ENCODE measurements at regions not wholly inside any gene's neighbourhood (a gene's known extent, or its start where the extent isn't known, plus 50 kb on each side); places are given as distances from the start of the nearest gene placed in this dataset.
"Not testable (repeated sequence)": the region's sequence is repeated elsewhere in the genome, so short reads cannot be mapped to it uniquely, and the experiment has no call there.

DNA sequence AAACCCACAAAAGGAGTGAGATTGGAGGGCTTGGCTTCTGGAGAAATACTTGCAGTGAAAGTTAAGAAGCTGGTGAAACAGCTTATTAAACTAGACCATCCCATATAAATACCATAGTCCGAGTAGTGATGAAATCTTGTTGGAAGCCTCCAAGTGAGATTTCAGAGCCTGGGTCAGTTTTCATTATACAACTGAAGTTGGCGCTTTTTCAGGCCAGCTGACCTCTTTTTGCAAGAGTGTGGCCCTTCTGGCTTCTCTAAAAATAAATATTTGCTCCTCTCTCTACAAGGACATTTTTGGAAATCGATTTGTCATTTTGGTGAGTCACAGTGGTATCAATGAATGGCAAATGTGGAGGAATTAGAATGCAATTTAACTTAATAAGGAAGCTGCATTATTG is 51.2 kb upstream of the THRB start:
- Histone ChIP-seq H3K36me3 (ENCODE audit: control insufficient read depth in 5 of 5, insufficient read depth in 5 of 5, low read length in 5 of 5) (no peaks in the 10 kb centered on the region), H3K9me3 (ENCODE audit: control insufficient read depth in 5 of 5, low read length in 5 of 5) (no peaks in the 10 kb centered on the region), H3K9ac (ENCODE audit: low read length in 5 of 5) (no peak overlapping the region), H3K27ac (ENCODE audit: low read depth, low read length) (peak overlapping the region; percentile 68), H3K4me3 (ENCODE audit: low read depth in 1 of 5, low read length in 5 of 5) (peak overlapping the region in 1 of 5 donors; percentile 15), H3K27me3 (ENCODE audit: control insufficient read depth in 5 of 5, insufficient read depth in 4 of 5, low read length in 5 of 5) (no peaks in the 10 kb centered on the region), H3K4me1 (ENCODE audit: control insufficient read depth in 5 of 5, insufficient read depth in 5 of 5, low read length in 5 of 5) (peaks cover 0 to 23% (median 11%) of the 10 kb centered on the region in 5 donors)

DNA sequence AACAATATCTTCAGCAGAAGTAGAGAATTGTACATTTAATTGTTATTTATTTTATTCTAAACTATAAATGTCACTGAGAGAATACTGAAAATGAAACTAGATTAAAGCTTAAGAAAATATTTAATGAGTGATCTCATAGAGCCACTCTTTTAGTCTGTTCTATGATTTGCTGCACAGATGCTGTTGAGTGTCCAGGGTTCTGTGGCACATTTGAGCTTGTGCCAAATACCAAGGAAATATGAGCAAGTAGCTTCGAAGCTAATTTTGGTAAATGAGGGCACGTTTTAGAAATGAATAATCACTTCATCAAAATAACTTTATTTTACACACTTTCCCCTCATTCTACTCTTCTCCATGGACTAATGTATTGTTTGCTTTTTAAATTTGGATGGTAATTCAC is 53.6 kb upstream of the THRB start:
- no peak overlapping the region for H3K4me3 ChIP-seq (ENCODE audit: low read depth in 1 of 5, low read length in 5 of 5)
- H3K9me3 ChIP-seq (ENCODE audit: control insufficient read depth in 5 of 5, low read length in 5 of 5): no peaks in the 10 kb centered on the region
- peaks cover 0 to 23% (median 11%) of the 10 kb centered on the region in 5 donors for H3K4me1 ChIP-seq (ENCODE audit: control insufficient read depth in 5 of 5, insufficient read depth in 5 of 5, low read length in 5 of 5)
- no peak overlapping the region for H3K9ac ChIP-seq (ENCODE audit: low read length in 5 of 5)
- H3K36me3 ChIP-seq (ENCODE audit: control insufficient read depth in 5 of 5, insufficient read depth in 5 of 5, low read length in 5 of 5): no peaks in the 10 kb centered on the region
- H3K27me3 ChIP-seq (ENCODE audit: control insufficient read depth in 5 of 5, insufficient read depth in 4 of 5, low read length in 5 of 5): no peaks in the 10 kb centered on the region
- no peak overlapping the region for H3K27ac ChIP-seq (ENCODE audit: low read depth, low read length)

DNA sequence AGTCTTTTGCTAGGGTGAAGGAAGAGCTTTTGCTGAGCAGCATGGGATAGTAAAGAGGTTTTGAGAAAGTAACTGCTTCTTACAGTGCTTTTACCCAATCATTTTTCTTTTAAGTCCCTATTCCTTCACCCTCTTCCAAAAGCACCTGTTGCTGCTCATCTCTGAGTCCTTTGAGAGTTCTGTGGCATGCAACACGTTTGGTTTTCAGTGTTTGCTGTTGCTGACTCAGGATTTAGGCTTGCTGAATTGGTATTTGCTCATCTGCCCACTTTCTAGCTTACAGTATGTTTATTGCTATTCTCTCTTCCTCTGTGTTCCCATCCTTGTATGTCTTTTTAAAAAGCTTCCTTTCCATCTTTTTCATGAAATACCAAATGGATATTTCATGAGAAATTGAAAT is 55.9 kb upstream of the THRB start:
- peaks cover 0 to 21% (median 9%) of the 10 kb centered on the region in 5 donors for H3K4me1 ChIP-seq (ENCODE audit: control insufficient read depth in 5 of 5, insufficient read depth in 5 of 5, low read length in 5 of 5)
- H3K4me3 ChIP-seq (ENCODE audit: low read depth in 1 of 5, low read length in 5 of 5): no peak overlapping the region

DNA sequence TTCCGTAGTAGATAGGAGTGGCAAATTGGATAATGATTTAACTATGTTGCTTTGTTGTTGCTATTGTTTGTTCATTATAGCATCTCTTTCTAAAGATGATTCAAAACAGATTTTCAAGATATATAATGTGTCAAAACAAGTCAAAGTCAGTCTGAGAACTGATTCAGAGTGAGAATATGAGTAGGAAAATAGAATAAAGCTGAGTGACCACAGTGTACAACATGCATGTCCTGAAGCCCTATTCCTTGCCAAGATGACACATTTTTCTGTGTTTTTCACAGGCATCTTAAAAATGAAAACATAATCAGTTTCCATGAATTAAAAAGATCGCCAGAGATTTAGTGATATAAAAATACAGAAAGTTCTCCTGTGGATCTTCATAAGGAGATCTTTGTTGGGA is 57.0 kb upstream of the THRB start:
- Histone ChIP-seq H3K9me3 (ENCODE audit: control insufficient read depth in 5 of 5, low read length in 5 of 5) (no peaks in the 10 kb centered on the region), H3K27me3 (ENCODE audit: control insufficient read depth in 5 of 5, insufficient read depth in 4 of 5, low read length in 5 of 5) (no peaks in the 10 kb centered on the region), H3K4me3 (ENCODE audit: low read depth in 1 of 5, low read length in 5 of 5) (no peak overlapping the region), H3K4me1 (ENCODE audit: control insufficient read depth in 5 of 5, insufficient read depth in 5 of 5, low read length in 5 of 5) (peaks cover 0 to 12% (median 3%) of the 10 kb centered on the region in 5 donors), H3K9ac (ENCODE audit: low read length in 5 of 5) (no peak overlapping the region), H3K36me3 (ENCODE audit: control insufficient read depth in 5 of 5, insufficient read depth in 5 of 5, low read length in 5 of 5) (no peaks in the 10 kb centered on the region), H3K27ac (ENCODE audit: low read depth, low read length) (no peak overlapping the region)

More for the DNA sequence above, 55.9 kb upstream of the THRB start:
- Histone ChIP-seq H3K9ac (ENCODE audit: low read length in 5 of 5) (no peak overlapping the region), H3K9me3 (ENCODE audit: control insufficient read depth in 5 of 5, low read length in 5 of 5) (no peaks in the 10 kb centered on the region), H3K36me3 (ENCODE audit: control insufficient read depth in 5 of 5, insufficient read depth in 5 of 5, low read length in 5 of 5) (no peaks in the 10 kb centered on the region), H3K27me3 (ENCODE audit: control insufficient read depth in 5 of 5, insufficient read depth in 4 of 5, low read length in 5 of 5) (no peaks in the 10 kb centered on the region), H3K27ac (ENCODE audit: low read depth, low read length) (no peak overlapping the region)

DNA sequence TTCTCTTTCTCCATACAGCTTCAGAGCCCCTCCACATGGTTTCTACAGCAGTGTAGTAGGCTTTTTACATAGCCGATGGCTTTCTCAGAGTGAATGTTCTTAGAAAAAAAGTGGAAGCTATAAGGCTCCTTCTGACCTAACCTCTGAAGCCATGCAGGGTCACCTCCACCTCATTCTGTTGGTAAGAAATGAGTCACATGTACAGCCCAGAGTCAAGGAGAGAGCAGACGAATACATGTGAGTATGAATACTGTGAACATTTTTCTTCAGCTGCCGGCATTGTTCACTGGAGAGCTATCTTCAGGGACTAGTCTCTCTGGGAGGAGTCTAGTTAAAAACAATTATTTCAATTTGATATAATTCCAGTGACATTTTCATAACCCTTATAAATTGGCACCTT is 68.2 kb upstream of the THRB start:
- Histone ChIP-seq H3K27ac (ENCODE audit: low read depth, low read length) (no peak overlapping the region), H3K27me3 (ENCODE audit: control insufficient read depth in 5 of 5, insufficient read depth in 4 of 5, low read length in 5 of 5) (no peaks in the 10 kb centered on the region), H3K36me3 (ENCODE audit: control insufficient read depth in 5 of 5, insufficient read depth in 5 of 5, low read length in 5 of 5) (no peaks in the 10 kb centered on the region), H3K4me3 (ENCODE audit: low read depth in 1 of 5, low read length in 5 of 5) (no peak overlapping the region), H3K9me3 (ENCODE audit: control insufficient read depth in 5 of 5, low read length in 5 of 5) (peaks cover 0 to 3% (median 0%) of the 10 kb centered on the region in 5 donors), H3K9ac (ENCODE audit: low read length in 5 of 5) (no peak overlapping the region), H3K4me1 (ENCODE audit: control insufficient read depth in 5 of 5, insufficient read depth in 5 of 5, low read length in 5 of 5) (no peaks in the 10 kb centered on the region)

DNA sequence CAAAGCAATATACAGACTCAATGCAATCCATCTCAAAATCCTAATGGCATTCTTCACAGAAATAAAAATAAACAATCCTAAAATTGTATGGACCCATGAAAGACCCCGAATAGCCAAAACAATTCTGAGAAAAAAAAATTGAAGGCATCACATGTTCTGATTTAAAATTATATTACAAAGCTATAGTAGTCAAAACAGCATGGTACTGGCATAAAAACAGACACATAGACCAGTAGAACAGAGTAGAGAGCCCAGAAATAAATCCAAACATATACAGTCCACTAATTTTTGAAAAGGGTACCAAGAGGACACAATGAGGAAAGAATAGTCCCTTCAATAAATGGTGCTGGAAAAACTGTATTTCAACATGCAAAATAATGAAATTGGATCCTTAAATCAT is 70.4 kb upstream of the THRB start:
- Histone ChIP-seq H3K9me3 (ENCODE audit: control insufficient read depth in 5 of 5, low read length in 5 of 5) (peaks cover 0 to 3% (median 0%) of the 10 kb centered on the region in 5 donors), H3K9ac (ENCODE audit: low read length in 5 of 5) (no peak overlapping the region), H3K36me3 (ENCODE audit: control insufficient read depth in 5 of 5, insufficient read depth in 5 of 5, low read length in 5 of 5) (no peaks in the 10 kb centered on the region), H3K27ac (ENCODE audit: low read depth, low read length) (no peak overlapping the region), H3K27me3 (ENCODE audit: control insufficient read depth in 5 of 5, insufficient read depth in 4 of 5, low read length in 5 of 5) (no peaks in the 10 kb centered on the region), H3K4me3 (ENCODE audit: low read depth in 1 of 5, low read length in 5 of 5) (no peak overlapping the region), H3K4me1 (ENCODE audit: control insufficient read depth in 5 of 5, insufficient read depth in 5 of 5, low read length in 5 of 5) (no peaks in the 10 kb centered on the region)

DNA sequence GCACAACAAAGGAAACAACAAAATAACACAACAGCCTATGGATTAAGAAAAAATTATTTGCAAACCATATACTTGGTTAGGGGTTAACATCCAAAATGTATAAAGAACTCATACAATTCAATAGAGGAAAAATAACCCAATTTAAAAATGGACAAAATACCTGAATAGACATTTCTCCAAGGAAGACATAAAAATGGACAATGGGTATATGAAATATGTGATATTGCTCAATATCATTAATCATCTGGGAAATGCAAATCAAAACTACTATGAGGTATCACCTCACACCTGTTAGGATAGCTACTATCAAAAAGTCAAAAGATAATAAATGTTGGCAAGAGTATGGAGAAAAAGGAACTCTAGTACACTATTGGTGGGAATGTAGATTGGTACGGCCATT is 71.0 kb upstream of the THRB start:
- no peaks in the 10 kb centered on the region for H3K4me1 ChIP-seq (ENCODE audit: control insufficient read depth in 5 of 5, insufficient read depth in 5 of 5, low read length in 5 of 5)
- H3K9ac ChIP-seq (ENCODE audit: low read length in 5 of 5): no peak overlapping the region
- no peak overlapping the region for H3K27ac ChIP-seq (ENCODE audit: low read depth, low read length)
- no peak overlapping the region for H3K4me3 ChIP-seq (ENCODE audit: low read depth in 1 of 5, low read length in 5 of 5)
- no peaks in the 10 kb centered on the region for H3K36me3 ChIP-seq (ENCODE audit: control insufficient read depth in 5 of 5, insufficient read depth in 5 of 5, low read length in 5 of 5)
- peaks cover 0 to 3% (median 0%) of the 10 kb centered on the region in 5 donors for H3K9me3 ChIP-seq (ENCODE audit: control insufficient read depth in 5 of 5, low read length in 5 of 5)
- no peaks in the 10 kb centered on the region for H3K27me3 ChIP-seq (ENCODE audit: control insufficient read depth in 5 of 5, insufficient read depth in 4 of 5, low read length in 5 of 5)

DNA sequence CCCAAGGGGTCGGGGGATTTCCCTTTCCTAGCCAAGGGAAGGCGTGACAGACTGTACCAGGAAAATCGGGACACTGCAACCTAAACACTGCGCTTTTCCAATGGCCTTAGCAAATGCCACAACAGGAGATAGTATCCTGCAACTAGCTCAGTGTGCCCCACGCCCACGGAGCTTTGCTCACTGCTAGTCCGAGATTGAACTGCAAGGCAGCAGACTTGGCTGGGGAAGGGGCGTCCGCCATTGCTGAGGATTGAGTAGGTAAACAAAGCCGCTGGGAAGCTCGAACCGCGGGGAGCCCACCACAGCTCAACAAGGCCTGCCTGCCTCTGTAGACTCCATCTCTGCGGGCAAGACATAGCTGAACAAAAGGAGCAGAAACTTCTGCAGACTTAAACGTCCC is 72.3 kb upstream of the THRB start:
- no peak overlapping the region for H3K27ac ChIP-seq (ENCODE audit: low read depth, low read length)
- peaks cover 0 to 3% (median 0%) of the 10 kb centered on the region in 5 donors for H3K9me3 ChIP-seq (ENCODE audit: control insufficient read depth in 5 of 5, low read length in 5 of 5)
- no peaks in the 10 kb centered on the region for H3K4me1 ChIP-seq (ENCODE audit: control insufficient read depth in 5 of 5, insufficient read depth in 5 of 5, low read length in 5 of 5)
- no peak overlapping the region for H3K9ac ChIP-seq (ENCODE audit: low read length in 5 of 5)
- H3K36me3 ChIP-seq (ENCODE audit: control insufficient read depth in 5 of 5, insufficient read depth in 5 of 5, low read length in 5 of 5): no peaks in the 10 kb centered on the region
- no peaks in the 10 kb centered on the region for H3K27me3 ChIP-seq (ENCODE audit: control insufficient read depth in 5 of 5, insufficient read depth in 4 of 5, low read length in 5 of 5)
- H3K4me3 ChIP-seq (ENCODE audit: low read depth in 1 of 5, low read length in 5 of 5): no peak overlapping the region

DNA sequence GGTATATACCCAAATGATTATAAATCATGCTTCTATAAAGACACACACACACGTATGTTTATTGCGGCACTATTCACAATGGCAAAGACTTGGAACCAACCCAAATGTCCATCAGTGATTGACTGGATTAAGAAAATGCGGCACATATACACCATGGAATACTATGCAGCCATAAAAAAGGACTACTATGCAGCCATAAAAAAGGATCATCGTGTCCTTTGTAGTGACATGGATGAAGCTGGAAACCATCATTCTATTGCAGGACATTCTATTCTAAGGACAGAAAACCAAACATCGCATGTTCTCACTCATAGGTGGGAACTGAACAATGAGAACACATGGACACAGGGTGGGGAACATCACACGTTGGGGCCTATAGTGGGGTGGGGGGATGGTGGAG is 77.8 kb upstream of the THRB start:
- H3K4me3 ChIP-seq (ENCODE audit: low read depth in 1 of 5, low read length in 5 of 5); H3K4me1 ChIP-seq (ENCODE audit: control insufficient read depth in 5 of 5, insufficient read depth in 5 of 5, low read length in 5 of 5); H3K36me3 ChIP-seq (ENCODE audit: control insufficient read depth in 5 of 5, insufficient read depth in 5 of 5, low read length in 5 of 5); H3K27me3 ChIP-seq (ENCODE audit: control insufficient read depth in 5 of 5, insufficient read depth in 4 of 5, low read length in 5 of 5); H3K27ac ChIP-seq (ENCODE audit: low read depth, low read length); H3K9ac ChIP-seq (ENCODE audit: low read length in 5 of 5); H3K9me3 ChIP-seq (ENCODE audit: control insufficient read depth in 5 of 5, low read length in 5 of 5): not testable (repeated sequence)

DNA sequence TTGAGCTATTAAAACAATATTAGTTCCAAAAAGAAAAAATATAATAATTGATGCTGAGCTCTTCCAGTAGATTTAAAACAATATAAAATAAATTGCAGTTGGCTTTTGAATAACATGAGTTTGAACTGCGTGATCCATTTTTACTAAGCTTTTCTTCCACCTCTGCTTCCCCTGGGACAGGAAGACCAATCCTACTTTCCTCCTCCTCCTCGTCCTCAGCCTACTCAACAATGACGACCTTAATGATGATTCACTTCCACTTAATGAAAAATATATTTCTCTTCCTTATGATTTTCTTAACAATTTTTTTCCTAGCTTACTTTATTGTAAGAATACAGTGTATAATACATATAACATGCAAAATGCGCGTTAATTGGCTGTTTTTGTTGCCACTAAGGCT is 78.9 kb upstream of the THRB start:
- Histone ChIP-seq H3K36me3 (ENCODE audit: control insufficient read depth in 5 of 5, insufficient read depth in 5 of 5, low read length in 5 of 5) (no peaks in the 10 kb centered on the region), H3K27me3 (ENCODE audit: control insufficient read depth in 5 of 5, insufficient read depth in 4 of 5, low read length in 5 of 5) (no peaks in the 10 kb centered on the region), H3K27ac (ENCODE audit: low read depth, low read length) (no peak overlapping the region), H3K9ac (ENCODE audit: low read length in 5 of 5) (no peak overlapping the region), H3K4me3 (ENCODE audit: low read depth in 1 of 5, low read length in 5 of 5) (no peak overlapping the region), H3K9me3 (ENCODE audit: control insufficient read depth in 5 of 5, low read length in 5 of 5) (no peaks in the 10 kb centered on the region), H3K4me1 (ENCODE audit: control insufficient read depth in 5 of 5, insufficient read depth in 5 of 5, low read length in 5 of 5) (no peaks in the 10 kb centered on the region)

DNA sequence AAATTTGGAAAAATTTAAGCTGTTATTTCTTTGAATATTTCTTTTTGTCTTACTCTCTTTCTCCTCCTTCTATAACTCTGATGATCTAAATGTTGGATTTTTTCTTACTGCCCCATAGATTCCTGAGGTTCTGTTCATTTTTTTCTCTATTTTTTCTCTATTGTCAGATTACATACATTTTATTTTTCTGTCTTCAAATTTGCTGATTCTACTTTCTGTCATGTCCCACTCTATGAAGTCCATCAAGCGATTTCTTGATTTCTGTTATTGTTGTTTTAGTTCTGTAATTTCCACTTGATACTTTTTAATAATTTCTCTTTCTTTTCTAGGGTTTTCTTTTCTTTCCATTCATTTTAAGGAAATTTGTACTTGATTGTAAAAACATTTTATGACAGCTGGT is 83.7 kb upstream of the THRB start:
- H3K9ac ChIP-seq (ENCODE audit: low read length in 5 of 5): no peak overlapping the region
- H3K27ac ChIP-seq (ENCODE audit: low read depth, low read length): no peak overlapping the region
- H3K4me1 ChIP-seq (ENCODE audit: control insufficient read depth in 5 of 5, insufficient read depth in 5 of 5, low read length in 5 of 5): no peaks in the 10 kb centered on the region
- no peak overlapping the region for H3K4me3 ChIP-seq (ENCODE audit: low read depth in 1 of 5, low read length in 5 of 5)
- no peaks in the 10 kb centered on the region for H3K27me3 ChIP-seq (ENCODE audit: control insufficient read depth in 5 of 5, insufficient read depth in 4 of 5, low read length in 5 of 5)
- no peaks in the 10 kb centered on the region for H3K36me3 ChIP-seq (ENCODE audit: control insufficient read depth in 5 of 5, insufficient read depth in 5 of 5, low read length in 5 of 5)
- no peaks in the 10 kb centered on the region for H3K9me3 ChIP-seq (ENCODE audit: control insufficient read depth in 5 of 5, low read length in 5 of 5)
